ENCODE measurements at regions not wholly inside any gene's neighbourhood (a gene's known extent, or its start where the extent isn't known, plus 50 kb on each side); places are given as distances from the start of the nearest gene placed in this dataset.

DNA sequence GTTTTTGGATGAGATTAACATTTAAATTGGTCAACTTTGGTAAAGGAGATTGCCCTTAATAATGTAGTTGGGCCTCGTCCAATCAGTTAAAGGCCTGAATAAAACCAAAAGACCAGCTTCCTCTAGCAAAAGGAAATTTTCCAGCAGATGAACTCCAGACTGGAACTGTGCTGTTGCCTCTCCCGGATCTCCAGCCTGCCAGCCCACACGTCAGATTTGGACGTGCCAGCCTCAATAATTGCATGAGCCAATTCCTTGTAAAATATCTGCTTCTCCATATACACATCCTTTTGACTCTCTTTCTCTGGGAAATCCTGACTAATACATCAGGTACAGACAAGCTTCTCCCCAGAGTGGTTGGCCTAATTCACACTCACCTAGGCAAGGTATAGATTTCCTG lies 175.8 kb upstream of the ADCY2 start:
- TF ChIP-seq EZH2 (IDR thresholded peaks at IDR 0.05) (no peak), POLR2AphosphoS5 (IDR thresholded peaks at IDR 0.05; ENCODE audit: borderline replicate concordance, low read depth, low read length) (no peak), FOXP2 (optimal IDR thresholded peaks at IDR 0.05; ENCODE audit: control extremely low read depth, extremely low read length, insufficient read depth) (no peak)
